Smooth muscle cell (in vitro differentiated cells): ENCODE measurements at regions not wholly inside any gene's neighbourhood (a gene's known extent, or its start where the extent isn't known, plus 50 kb on each side); places are given as distances from the start of the nearest gene placed in this dataset.

ENCODE experiments used
- DNase-seq: peaks from one replicate; lab custom pipeline; 2025; ENCODE audit not compliant: unreplicated experiment; lab: John Stamatoyannopoulos, UW
- H2AFZ ChIP-seq: fragments of 200-600 bp; sonication (generic); 2 replicates; pipeline ENCODE4 v1.6.0; 2016; ENCODE audit warnings: antibody characterized with exemption, low read depth, mild to moderate bottlenecking
- H3F3A ChIP-seq: fragments of 200-600 bp; sonication (generic); 2 replicates; pipeline ENCODE4 v1.6.0; 2017; ENCODE audit warnings: antibody characterized with exemption, low read depth
- H3K27ac ChIP-seq: fragments of 200-600 bp; sonication (generic); 2 replicates; pipeline ENCODE4 v1.5.1; 2016; ENCODE audit warnings: low read depth, mild to moderate bottlenecking
- H3K27me3 ChIP-seq: fragments of 200-600 bp; sonication (generic); 2 replicates; pipeline ENCODE4 v1.6.1; 2016; ENCODE audit warnings: low read depth, mild to moderate bottlenecking
- H3K36me3 ChIP-seq: fragments of 200-600 bp; sonication (generic); 2 replicates; pipeline ENCODE4 v1.5.1; 2016; ENCODE audit warnings: low read depth
- H3K4me1 ChIP-seq: fragments of 200-600 bp; sonication (generic); 2 replicates; pipeline ENCODE4 v1.5.1; 2016; ENCODE audit warnings: low read depth
- H3K4me2 ChIP-seq: fragments of 200-600 bp; sonication (generic); 2 replicates; pipeline ENCODE4 v1.6.0; 2016; ENCODE audit warnings: mild to moderate bottlenecking
- H3K4me3 ChIP-seq: fragments of 200-600 bp; sonication (generic); 2 replicates; pipeline ENCODE4 v1.5.1; 2016; ENCODE audit warnings: mild to moderate bottlenecking
- H3K79me2 ChIP-seq: fragments of 200-600 bp; sonication (generic); 2 replicates; pipeline ENCODE4 v1.6.0; 2016; ENCODE audit warnings: low read depth, mild to moderate bottlenecking
- H3K9ac ChIP-seq: fragments of 200-600 bp; sonication (generic); 2 replicates; pipeline ENCODE4 v1.6.0; 2016; ENCODE audit warnings: low read depth
- H3K9me3 ChIP-seq: fragments of 200-600 bp; sonication (generic); replicated peaks from 2 replicates; pipeline ENCODE4 v1.5.1; 2016; ENCODE audit warnings: low read depth
- H4K20me1 ChIP-seq: fragments of 200-600 bp; sonication (generic); 2 replicates; pipeline ENCODE4 v1.6.0; 2016; ENCODE audit warnings: low read depth
- CTCF ChIP-seq: fragments of 200-600 bp; sonication (generic); IDR thresholded peaks from 2 replicates; pipeline ENCODE4 v1.5.1; 2017; ENCODE audit warnings: borderline replicate concordance, mild to moderate bottlenecking, antibody characterized with exemption; ENCODE audit not compliant: insufficient read depth, poor library complexity, severe bottlenecking
- WGBS: methylation state at CpG from one replicate; pipeline ENCODE4 v1.1.7; 2016; ENCODE audit warnings: low lambda C conversion rate; 5-methylcytosine and 5-hydroxymethylcytosine counted together

DNA sequence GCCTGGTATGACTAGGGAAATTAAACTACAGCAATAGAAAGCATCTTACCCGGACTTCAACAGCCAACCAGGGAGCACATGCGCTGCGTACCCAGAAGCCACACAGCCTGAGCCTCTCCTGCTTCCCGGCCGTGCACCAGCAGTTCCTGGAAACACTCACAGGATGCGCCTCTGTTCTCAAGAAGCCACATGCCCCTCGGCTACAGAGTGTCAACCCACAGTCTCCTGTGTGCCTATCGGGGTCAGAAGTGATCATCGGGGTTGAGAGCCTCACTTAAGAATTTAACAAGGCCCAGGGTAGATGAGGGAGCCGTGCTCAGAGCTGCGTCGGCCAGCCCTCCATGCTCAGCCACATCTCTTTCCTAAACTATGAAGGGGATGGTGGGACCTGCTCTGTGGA lies 147.2 kb upstream of the GGTLC1 start:
- no peak overlapping the region for H3K27ac ChIP-seq
- no peaks in the 10 kb centered on the region for H3K9me3 ChIP-seq
- H3K4me1 ChIP-seq, result no peaks in the 10 kb centered on the region
- H3K79me2 ChIP-seq, result no peaks in the 10 kb centered on the region
- H4K20me1 ChIP-seq, result no peaks in the 10 kb centered on the region
- H3K27me3 ChIP-seq, result no peaks in the 10 kb centered on the region
- DNase-seq, result no peak
- H3K4me2 ChIP-seq, result no peak overlapping the region
- no peak overlapping the region for H2AFZ ChIP-seq
- no peaks in the 10 kb centered on the region for H3F3A ChIP-seq
- H3K9ac ChIP-seq, result no peak overlapping the region
- no peak for TF ChIP-seq CTCF
- 95% methylated on average over 12 of the region's 12 CpGs for WGBS
- H3K36me3 ChIP-seq, result no peaks in the 10 kb centered on the region
- no peak overlapping the region for H3K4me3 ChIP-seq

- no peaks in the 10 kb centered on the region for H3K4me1 ChIP-seq
- H3K27me3 ChIP-seq, result no peaks in the 10 kb centered on the region
- no peaks in the 10 kb centered on the region for H3K79me2 ChIP-seq
- no peaks in the 10 kb centered on the region for H3F3A ChIP-seq
- H3K9me3 ChIP-seq, result no peaks in the 10 kb centered on the region
- no peak overlapping the region for H3K4me2 ChIP-seq
- no peak overlapping the region for H3K4me3 ChIP-seq
- no peaks in the 10 kb centered on the region for H3K36me3 ChIP-seq
- H3K27ac ChIP-seq, result no peak overlapping the region
- H2AFZ ChIP-seq, result no peak overlapping the region
- no peak overlapping the region for H3K9ac ChIP-seq
- no peak for TF ChIP-seq CTCF
- no peak for DNase-seq
- no peaks in the 10 kb centered on the region for H4K20me1 ChIP-seq
- WGBS, result 94% methylated on average over 22 of the region's 22 CpGs
Measured at GRCh38 chr20:24134930-24135329, 146.4 kb upstream of the GGTLC1 start.

DNA sequence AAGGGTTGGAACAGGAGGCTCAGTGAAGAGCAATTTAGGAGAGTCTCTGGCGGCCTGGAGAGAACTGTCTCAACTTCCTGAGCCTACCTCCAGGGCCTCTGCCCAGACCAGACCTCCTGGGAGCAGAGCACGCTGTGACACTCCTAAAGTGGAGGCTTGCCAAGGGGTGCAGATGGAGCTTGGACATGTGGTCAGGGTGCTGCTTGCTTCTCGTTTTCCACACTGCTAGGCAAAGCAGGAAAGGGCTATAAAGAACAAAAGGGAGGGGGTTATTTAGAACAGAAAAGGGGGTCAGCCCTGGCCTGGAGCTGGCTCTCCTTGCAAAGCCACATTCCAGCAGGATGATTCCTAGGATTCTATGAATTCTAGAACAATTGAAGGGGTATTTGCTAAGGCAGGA lies 145.7 kb upstream of the GGTLC1 start:
- H3K4me2 ChIP-seq, result no peak overlapping the region
- H3K36me3 ChIP-seq, result no peaks in the 10 kb centered on the region
- no peak overlapping the region for H2AFZ ChIP-seq
- no peak overlapping the region for H3K9ac ChIP-seq
- H4K20me1 ChIP-seq, result no peaks in the 10 kb centered on the region
- DNase-seq, result no peak
- no peaks in the 10 kb centered on the region for H3K4me1 ChIP-seq
- no peak overlapping the region for H3K4me3 ChIP-seq
- H3F3A ChIP-seq, result no peaks in the 10 kb centered on the region
- peak overlapping the region; percentile 29 for H3K27ac ChIP-seq
- TF ChIP-seq CTCF, result no peak
- no peaks in the 10 kb centered on the region for H3K9me3 ChIP-seq
- H3K27me3 ChIP-seq, result no peaks in the 10 kb centered on the region
- H3K79me2 ChIP-seq, result no peaks in the 10 kb centered on the region
- 52% methylated on average over 3 of the region's 3 CpGs for WGBS

DNA sequence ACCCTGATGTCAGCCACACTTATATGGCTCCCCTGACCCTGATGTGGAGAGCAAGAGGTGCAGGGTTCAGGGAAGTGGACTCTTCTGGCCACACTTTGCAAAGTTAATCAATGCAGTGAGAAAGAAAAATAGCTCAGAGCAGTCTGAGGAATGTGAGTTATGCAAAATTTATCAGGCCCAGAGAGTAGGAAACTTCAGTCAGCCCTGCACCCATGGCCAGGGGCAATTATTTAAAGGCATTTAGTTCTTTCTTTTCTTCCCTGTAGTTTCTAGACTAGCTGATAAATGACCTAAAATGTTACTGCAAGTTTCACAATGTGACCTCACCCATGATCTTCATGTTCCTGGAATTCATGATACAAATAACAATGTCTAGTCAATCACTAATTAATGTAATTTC lies 143.7 kb upstream of the GGTLC1 start:
- no peak for DNase-seq
- TF ChIP-seq CTCF, result no peak
- H3K27ac ChIP-seq, result peak overlapping the region; percentile 68
- H3K9ac ChIP-seq, result no peak overlapping the region
- H3K79me2 ChIP-seq, result no peaks in the 10 kb centered on the region
- no peaks in the 10 kb centered on the region for H3K4me1 ChIP-seq
- no peaks in the 10 kb centered on the region for H3K27me3 ChIP-seq
- no peaks in the 10 kb centered on the region for H3F3A ChIP-seq
- H3K4me3 ChIP-seq, result no peak overlapping the region
- H3K4me2 ChIP-seq, result no peak overlapping the region
- no peaks in the 10 kb centered on the region for H3K36me3 ChIP-seq
- H2AFZ ChIP-seq, result no peak overlapping the region
- no peaks in the 10 kb centered on the region for H4K20me1 ChIP-seq
- no peaks in the 10 kb centered on the region for H3K9me3 ChIP-seq
